GM18517 (cell line): ENCODE measurements at regions not wholly inside any gene's neighbourhood (a gene's known extent, or its start where the extent isn't known, plus 50 kb on each side); places are given as distances from the start of the nearest gene placed in this dataset.
A peak's percentile ranks its signal among the peaks of the same experiment; 100 is the strongest.

Experiments
- ATAC-seq: cut with Tn5 transposase; IDR thresholded peaks from one replicate; pipeline ENCODE4 v1.9.1; 2021; ENCODE audit warnings: mild to moderate bottlenecking, moderate library complexity; ENCODE audit not compliant: unreplicated experiment

DNA sequence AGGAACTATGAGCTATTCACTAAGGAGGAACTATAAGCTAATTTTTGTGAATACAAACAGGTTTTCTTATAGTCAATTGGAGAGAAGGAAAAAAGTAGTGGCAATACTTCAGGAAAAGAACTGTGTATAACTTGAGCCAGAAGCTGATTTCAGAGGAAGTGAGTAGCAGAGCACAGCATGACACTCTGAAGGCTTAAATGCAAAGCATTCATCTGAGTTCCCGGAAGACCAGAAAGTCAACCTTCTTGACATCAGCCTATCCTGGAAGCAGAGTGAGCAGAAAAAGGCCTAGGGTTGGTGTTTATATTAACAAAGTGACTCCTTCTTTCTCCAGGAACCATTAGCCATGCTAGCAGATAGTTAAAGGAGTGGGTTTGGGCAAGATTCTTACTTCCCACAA lies 545.2 kb downstream of the MRPL39 start:
- peak; percentile 66 for ATAC-seq

GRCh38 chr21:25054689-25055088 lies 552.6 kb downstream of the MRPL39 start:
- ATAC-seq: no peak

DNA sequence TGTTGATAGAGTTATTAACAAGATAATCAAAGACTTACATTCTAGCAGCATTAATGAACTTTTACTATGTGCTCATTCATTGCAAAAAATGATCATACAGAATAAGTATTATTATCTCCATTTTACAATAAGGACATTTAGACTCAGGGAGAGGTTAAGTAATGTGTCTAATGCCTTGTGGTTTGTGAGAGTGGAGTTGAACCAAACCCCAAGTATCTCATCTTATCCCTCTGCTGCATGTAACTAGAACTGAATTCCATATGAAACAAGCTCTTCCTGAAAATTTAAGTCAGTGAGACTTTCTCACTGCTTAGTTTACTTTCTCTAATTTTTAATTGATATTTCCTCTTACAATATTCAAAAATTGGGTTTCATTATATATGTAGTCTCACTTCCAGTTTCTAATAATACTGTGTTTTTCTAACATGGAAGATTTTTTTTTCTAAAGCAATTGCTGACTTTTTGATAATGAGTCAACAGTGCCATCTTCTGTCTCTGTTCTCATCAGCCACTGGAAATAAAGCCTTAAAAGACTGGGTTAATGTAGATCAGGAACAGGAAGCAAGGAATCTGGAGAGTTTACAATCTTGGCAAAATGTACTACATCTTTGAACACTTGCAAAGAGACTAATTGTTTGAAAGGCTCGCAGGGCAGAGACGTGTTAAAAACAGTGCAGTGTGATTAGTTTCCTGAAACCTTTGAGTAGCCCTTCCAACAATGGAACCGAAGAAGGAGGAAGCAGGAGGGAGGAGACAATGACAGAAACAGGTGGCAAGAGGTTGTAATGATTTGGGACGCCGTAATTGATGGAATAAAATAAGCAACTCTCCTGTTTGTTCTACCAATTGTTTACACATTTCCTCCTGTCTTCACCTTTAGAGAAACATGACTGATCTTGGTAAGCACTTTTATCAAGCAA lies 567.6 kb downstream of the MRPL39 start:
- ATAC-seq: peak; percentile 95

GRCh38 chr21:25036775-25037174 lies 570.5 kb downstream of the MRPL39 start:
- ATAC-seq: no peak

DNA sequence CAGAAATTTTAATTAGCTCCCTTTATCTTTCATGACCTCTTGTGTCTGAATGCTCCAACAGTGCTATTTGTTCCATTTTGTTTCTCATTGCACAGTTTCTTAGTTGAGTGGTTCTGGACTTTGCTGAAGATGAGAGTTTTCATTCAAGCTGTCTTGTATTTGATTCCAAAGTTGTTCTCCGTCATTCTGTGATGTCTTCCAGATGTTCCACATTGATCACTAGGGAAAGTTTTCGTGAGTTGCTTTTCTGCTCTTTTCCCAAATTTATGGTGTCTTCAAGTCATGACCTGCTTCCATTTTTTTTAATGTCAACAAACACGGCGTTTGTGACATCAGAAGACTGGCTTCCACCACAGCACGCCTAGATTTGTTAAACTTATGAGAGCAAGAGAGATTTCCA lies 575.5 kb downstream of the MRPL39 start:
- ATAC-seq: no peak

DNA sequence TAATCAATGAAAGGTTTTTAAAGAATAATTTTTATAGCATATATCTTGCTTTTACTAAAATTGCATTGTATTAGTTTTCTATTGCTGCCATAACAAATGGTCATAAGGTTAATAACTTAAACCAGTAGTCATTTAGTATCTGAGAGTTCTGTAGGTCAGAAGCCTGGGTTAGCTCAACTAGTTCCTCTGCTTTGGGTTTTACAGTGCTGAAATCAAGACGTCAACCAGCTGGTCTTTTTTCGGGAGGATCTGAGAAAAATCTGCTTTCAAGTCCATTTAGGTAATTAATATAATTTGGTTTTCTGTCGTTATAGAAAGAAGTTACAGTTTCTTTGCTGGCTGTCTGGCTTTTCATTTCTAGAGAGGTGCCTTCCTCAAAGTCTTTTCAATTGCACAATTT lies 577.7 kb downstream of the MRPL39 start:
- no peak for ATAC-seq

GRCh38 chr21:25025596-25025995 lies 581.7 kb downstream of the MRPL39 start:
- ATAC-seq: no peak

DNA sequence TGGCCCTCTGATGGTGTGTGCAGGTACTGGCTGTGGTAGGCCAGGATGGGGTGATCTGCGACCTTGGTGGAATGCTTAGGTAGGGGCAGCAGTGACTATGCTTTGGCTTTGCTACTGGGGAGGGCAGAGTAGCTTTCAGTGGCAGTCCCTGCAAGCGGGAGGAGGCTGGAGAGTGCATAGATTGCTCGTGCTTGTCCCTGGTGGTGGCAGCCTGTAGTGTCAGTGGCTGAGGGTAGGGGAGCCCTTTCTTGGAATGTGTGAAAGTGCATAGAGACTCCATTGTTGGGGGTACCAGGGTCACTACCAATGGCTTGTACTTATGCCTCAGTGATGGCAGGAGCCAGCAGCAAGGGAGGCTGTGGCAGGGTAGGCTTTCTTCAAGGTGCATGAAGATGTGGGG lies 582.6 kb downstream of the MRPL39 start:
- no peak for ATAC-seq

DNA sequence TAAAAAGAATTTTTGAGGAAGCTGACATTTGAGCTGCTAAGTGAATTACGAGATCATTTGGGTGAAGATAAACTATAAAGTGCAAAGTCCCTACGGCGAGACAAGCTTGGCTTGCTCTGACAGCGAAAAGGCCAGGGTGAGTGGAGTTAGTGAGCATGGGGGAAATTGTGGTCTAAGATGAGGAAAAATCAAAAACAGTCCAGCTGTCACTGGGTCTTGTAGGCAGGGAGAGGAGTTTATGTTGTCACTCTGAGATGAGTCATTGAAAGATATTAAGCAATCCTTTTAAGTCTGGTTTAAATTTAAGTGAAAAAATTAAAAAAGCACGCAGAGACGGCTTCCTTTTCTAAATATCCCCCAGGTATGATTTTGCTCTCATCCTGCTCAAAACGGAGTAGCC lies 601.9 kb downstream of the MRPL39 start:
- no peak for ATAC-seq

GRCh38 chr21:25002676-25003075 lies 604.6 kb downstream of the MRPL39 start:
- no peak for ATAC-seq

DNA sequence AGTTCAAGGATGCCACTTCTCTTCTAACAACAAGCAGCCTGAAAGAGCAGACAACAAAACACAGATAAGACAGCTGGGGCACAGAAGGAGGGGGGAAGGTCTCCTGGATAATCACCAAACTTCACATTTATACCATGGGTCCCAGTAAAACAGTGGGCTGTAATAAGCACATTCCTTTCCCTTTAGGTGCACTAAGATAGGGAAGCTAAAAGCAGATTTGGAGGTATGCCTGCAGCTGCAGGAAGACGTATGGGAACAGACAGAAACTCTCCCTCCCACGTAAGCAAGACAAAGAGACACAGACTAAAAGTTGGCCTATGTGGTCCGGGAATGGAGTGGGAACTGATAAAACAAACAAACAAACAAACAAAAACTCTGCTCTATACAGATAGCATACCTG lies 612.1 kb downstream of the MRPL39 start:
- ATAC-seq: no peak

- ATAC-seq: no peak
Observed at GRCh38 chr21:24994717-24995116, 612.6 kb downstream of the MRPL39 start.

DNA sequence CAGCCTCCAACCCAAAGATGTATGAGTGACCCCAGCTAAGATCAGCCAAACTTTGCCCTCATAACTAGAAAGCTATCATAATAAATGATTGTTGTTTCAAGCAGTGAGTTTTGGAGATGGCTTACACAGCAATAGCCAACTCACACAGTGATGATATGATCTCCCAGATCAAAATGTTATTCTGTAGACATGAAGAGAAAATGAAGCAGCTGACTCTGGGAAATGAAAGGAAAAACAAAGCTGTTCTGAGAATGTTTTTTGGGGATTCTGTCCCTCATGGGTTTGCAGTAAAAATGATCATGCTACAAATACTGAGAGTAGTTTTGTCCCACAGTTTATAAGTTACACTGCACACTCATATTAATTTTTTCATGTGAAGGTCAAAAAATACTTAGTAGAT lies 617.8 kb downstream of the MRPL39 start:
- ATAC-seq: no peak

DNA sequence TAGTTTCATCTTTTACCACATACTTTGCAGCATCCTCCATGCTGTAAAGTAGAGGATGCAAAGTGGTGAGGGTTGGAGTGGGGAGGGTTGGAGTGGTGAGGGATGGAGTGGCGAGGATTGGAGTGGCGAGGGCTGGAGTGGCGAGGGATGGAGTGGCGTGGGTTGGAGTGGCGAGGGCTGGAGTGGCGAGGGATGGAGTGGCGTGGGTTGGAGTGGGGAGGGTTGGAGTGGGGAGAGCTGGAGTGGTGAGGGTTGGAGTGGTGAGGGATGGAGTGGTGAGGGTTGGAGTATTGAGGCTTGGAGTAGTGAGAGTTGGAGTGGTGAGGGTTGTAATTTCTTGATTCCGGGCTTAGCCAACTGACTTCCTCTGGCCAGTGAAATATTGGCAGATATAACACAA lies 618.3 kb downstream of the MRPL39 start:
- no peak for ATAC-seq

GRCh38 chr21:24976238-24976637 lies 631.0 kb downstream of the MRPL39 start:
- peak; percentile 87 for ATAC-seq

DNA sequence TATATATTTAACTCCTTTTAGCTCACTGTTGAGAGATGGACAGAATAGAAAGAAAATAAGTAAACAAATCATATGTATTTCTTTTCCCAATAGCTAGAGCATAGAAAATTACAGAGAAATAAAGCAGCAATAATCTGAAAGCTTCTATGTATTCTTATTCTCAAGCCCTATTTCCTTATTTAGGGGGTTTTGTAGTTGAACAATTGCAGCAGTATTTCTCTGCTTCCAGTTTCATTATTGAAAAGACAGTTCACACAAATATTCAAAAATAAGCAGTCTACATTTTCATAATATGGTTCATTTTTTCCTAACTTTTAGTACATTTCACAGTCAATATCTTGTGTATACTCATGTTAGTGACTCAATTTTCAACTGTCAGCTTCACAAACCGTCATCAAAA lies 638.2 kb downstream of the MRPL39 start:
- ATAC-seq: peak; percentile 63

DNA sequence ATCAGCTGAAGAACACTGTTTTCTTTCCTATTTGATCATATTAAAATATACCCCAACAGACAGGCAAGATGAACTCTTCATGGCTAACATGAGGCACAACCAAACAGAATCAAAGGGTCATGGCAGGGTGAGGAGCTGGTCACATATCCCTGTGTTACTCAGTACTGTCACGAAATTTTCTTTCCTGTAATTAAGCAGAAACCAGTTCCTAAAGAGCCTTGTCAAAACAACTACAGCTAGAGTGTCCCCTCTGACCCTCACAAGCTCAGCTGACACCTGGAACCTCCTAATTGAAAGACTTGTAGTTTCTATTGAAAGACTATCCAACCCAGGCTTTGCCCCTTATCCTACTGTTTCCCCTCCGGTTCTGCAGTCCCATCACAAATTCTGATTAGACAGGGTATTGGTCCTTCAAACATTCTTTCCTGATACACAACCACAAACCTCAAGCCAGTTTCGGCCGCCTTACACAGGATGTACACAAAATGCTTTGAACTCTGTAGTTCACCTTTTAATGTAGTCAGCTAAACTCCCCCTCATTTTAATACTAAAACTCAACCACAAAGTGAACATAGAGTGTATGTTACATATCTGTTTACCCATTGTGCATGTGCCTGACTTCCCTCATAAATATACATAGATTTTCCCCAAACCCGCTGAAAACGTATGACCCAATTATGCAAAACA lies 651.9 kb downstream of the MRPL39 start:
- ATAC-seq: peak; percentile 84

DNA sequence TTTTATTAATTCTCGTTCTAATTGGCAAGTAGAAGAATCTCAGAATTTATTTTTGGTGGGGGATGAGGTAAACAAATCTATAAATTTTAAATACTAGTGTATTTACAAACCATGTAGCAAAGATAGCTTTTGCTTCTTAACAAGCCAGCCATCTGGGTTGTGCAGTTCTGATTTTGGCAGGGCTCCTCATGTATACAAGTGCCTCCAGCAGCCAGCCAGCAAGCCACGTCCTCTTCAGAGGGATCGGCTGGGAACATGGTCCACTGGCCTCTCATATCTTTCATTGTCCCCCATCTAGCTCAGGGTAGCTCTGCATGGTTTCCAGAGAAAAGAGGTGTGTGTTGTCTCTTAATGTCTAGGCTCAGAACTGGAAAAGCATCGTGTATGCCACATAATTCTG lies 659.1 kb downstream of the MRPL39 start:
- ATAC-seq: no peak

- ATAC-seq: no peak
Observed at GRCh38 chr21:24945910-24946309, 661.4 kb downstream of the MRPL39 start.

DNA sequence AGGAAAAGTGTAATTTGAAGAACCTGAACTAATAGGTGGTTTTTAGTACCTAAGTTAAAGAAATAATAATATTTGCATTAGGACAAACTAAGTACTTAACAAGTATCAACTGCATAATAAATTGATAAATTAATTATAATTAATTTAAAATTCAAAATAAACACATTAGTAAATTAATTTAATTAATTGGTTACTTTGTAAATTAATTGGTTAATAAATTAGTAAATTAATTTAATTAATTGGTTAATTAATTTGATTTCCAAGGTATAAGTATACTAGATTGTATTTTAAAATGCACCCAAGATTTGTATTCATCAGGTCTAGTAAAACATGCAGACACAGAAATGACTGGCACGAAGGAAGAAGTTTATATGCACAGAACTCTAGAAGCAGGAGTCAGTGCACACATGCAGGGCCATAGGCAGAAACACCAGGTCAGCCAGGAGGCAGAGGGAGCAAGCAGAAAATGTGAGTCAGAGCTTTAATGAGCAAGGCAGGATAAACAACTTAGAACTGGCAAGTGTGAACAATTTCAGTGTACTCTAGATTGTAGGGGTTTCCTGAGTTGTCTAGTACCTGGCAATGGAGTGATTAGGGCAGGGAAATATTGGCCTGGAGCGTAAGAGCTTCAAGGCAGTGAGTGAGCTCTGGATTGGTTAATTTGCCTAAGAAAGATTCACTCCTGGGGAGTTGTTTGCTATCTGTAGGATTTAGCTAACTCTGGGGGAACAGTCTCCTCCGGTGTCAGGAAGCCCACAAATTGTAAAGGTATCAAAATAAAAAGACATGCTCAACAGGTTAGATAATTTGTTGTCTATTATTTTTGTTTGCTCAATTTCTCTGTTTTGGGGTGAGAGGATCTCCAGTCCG lies 665.7 kb downstream of the MRPL39 start:
- no peak for ATAC-seq

- no peak for ATAC-seq
Observed at GRCh38 chr21:24939291-24939690, 668.0 kb downstream of the MRPL39 start.
